Esophagus mucosa (tissue), 1 donor: ENCODE measurements at regions not wholly inside any gene's neighbourhood (a gene's known extent, or its start where the extent isn't known, plus 50 kb on each side); places are given as distances from the start of the nearest gene placed in this dataset.
A peak's percentile ranks its signal among the peaks of the same experiment; 100 is the strongest.

Source experiments
- ATAC-seq: fragments of 200-7000 bp; cut with Tn5 transposase; one replicate; pipeline ENCODE4 v1.9.1; 2020
- donor health status: DM: yes; HTN: yes; CAD: no.

- no peak for ATAC-seq
These were observed 956.7 kb upstream of the SEL1L start for GRCh38 chr14:82490397-82490796.

- ATAC-seq, result no peak
These were observed 958.5 kb upstream of the SEL1L start for GRCh38 chr14:82492157-82492556.

- no peak for ATAC-seq
These were observed 966.6 kb upstream of the SEL1L start for GRCh38 chr14:82500222-82500621.

- no peak for ATAC-seq
These were observed 967.9 kb upstream of the SEL1L start for GRCh38 chr14:82501554-82501953.

- ATAC-seq, result no peak
These were observed 968.4 kb upstream of the SEL1L start for GRCh38 chr14:82502043-82502442.

- ATAC-seq, result no peak
These were observed 971.2 kb upstream of the SEL1L start for GRCh38 chr14:82504894-82505293.

- ATAC-seq, result no peak
These were observed 976.4 kb upstream of the SEL1L start for GRCh38 chr14:82510007-82510406.

- no peak for ATAC-seq
These were observed 977.7 kb upstream of the SEL1L start for GRCh38 chr14:82511399-82511798.

- no peak for ATAC-seq
These were observed 987.1 kb upstream of the SEL1L start for GRCh38 chr14:82520765-82521164.

- ATAC-seq, result no peak
These were observed 987.5 kb upstream of the SEL1L start for GRCh38 chr14:82521191-82521590.

- ATAC-seq, result no peak
These were observed 994.4 kb upstream of the SEL1L start for GRCh38 chr14:82528016-82528415.

GRCh38 chr14:82533351-82533750, 999.7 kb upstream of the SEL1L start:
- ATAC-seq, result no peak

GRCh38 chr14:82536566-82536965, 1002.9 kb upstream of the SEL1L start:
- ATAC-seq, result no peak

GRCh38 chr14:82537831-82538230, 1004.2 kb upstream of the SEL1L start:
- no peak for ATAC-seq

- no peak for ATAC-seq
These were observed 1012.7 kb upstream of the SEL1L start for GRCh38 chr14:82546401-82546800.

GRCh38 chr14:82549306-82549990, 1015.8 kb upstream of the SEL1L start:
- ATAC-seq, result no peak

- no peak for ATAC-seq
These were observed 1029.2 kb upstream of the SEL1L start for GRCh38 chr14:82562881-82563280.

GRCh38 chr14:82565825-82566224, 1032.2 kb upstream of the SEL1L start:
- no peak for ATAC-seq

- ATAC-seq, result no peak
These were observed 1053.6 kb upstream of the SEL1L start for GRCh38 chr14:82587226-82587625.

GRCh38 chr14:82595466-82595865, 1061.8 kb upstream of the SEL1L start:
- no peak for ATAC-seq

GRCh38 chr14:82602794-82603193, 1069.1 kb upstream of the SEL1L start:
- no peak for ATAC-seq

- ATAC-seq, result peak; percentile 70
These were observed 1071.2 kb upstream of the SEL1L start for GRCh38 chr14:82604819-82605218.

GRCh38 chr14:82621881-82622450, 1088.3 kb upstream of the SEL1L start:
- no peak for ATAC-seq

GRCh38 chr14:82626156-82627066, 1092.8 kb upstream of the SEL1L start:
- ATAC-seq, result peak; percentile 85
